Fibroblast of skin of scalp (primary cell): ENCODE measurements at regions not wholly inside any gene's neighbourhood (a gene's known extent, or its start where the extent isn't known, plus 50 kb on each side); places are given as distances from the start of the nearest gene placed in this dataset.
A peak's percentile ranks its signal among the peaks of the same experiment; 100 is the strongest.
"Not testable (repeated sequence)": the region's sequence is repeated elsewhere in the genome, so short reads cannot be mapped to it uniquely, and the experiment has no call there.

Source experiments
- DNase-seq: peaks from one replicate; pipeline ENCODE4 v3.0.0-alpha.2; 2013

- not testable (repeated sequence) for DNase-seq
Observed at GRCh38 chr5:97234380-97234779, 51.3 kb upstream of the RIOK2 start.

GRCh38 chr5:97242341-97242740 is 59.3 kb upstream of the RIOK2 start:
- no peak for DNase-seq

GRCh38 chr5:97243353-97243752 is 60.3 kb upstream of the RIOK2 start:
- no peak for DNase-seq

- no peak for DNase-seq
Observed at GRCh38 chr5:97245386-97245785, 62.3 kb upstream of the RIOK2 start.

GRCh38 chr5:97250113-97250512 is 67.1 kb upstream of the RIOK2 start:
- no peak for DNase-seq

GRCh38 chr5:97266076-97266475 is 83.0 kb upstream of the RIOK2 start:
- DNase-seq = no peak

- peak; percentile 2 for DNase-seq
Observed at GRCh38 chr5:97266576-97266975, 83.5 kb upstream of the RIOK2 start.

GRCh38 chr5:97267767-97268166 is 84.7 kb upstream of the RIOK2 start:
- DNase-seq = no peak

GRCh38 chr5:97276474-97277120 is 93.5 kb upstream of the RIOK2 start:
- no peak for DNase-seq

- no peak for DNase-seq
Observed at GRCh38 chr5:97281257-97281656, 98.2 kb upstream of the RIOK2 start.

GRCh38 chr5:97297063-97297703 is 114.1 kb upstream of the RIOK2 start:
- peak; percentile 73 for DNase-seq

GRCh38 chr5:97297704-97298091 is 114.7 kb upstream of the RIOK2 start:
- peak; percentile 2 for DNase-seq

GRCh38 chr5:97301181-97301580 is 118.1 kb upstream of the RIOK2 start:
- not testable (repeated sequence) for DNase-seq

GRCh38 chr5:97338729-97339128 is 155.7 kb upstream of the RIOK2 start:
- no peak for DNase-seq

GRCh38 chr5:97355775-97356174 is 172.7 kb upstream of the RIOK2 start:
- DNase-seq = no peak

GRCh38 chr5:97363577-97363976 is 180.5 kb upstream of the RIOK2 start:
- no peak for DNase-seq

GRCh38 chr5:97364731-97365130 is 181.7 kb upstream of the RIOK2 start:
- DNase-seq = no peak

- no peak for DNase-seq
Observed at GRCh38 chr5:97365163-97365845, 182.3 kb upstream of the RIOK2 start.

GRCh38 chr5:97365918-97366317 is 182.9 kb upstream of the RIOK2 start:
- DNase-seq = no peak

GRCh38 chr5:97375959-97376358 is 192.9 kb upstream of the RIOK2 start:
- DNase-seq = no peak

GRCh38 chr5:97377582-97377981 is 194.5 kb upstream of the RIOK2 start:
- no peak for DNase-seq

GRCh38 chr5:97383996-97384395 is 200.9 kb upstream of the RIOK2 start:
- DNase-seq = peak; percentile 19

GRCh38 chr5:97388794-97389193 is 205.7 kb upstream of the RIOK2 start:
- DNase-seq = no peak

- DNase-seq = no peak
Observed at GRCh38 chr5:97400537-97400936, 217.5 kb upstream of the RIOK2 start.
